ENCODE measurements at regions not wholly inside any gene's neighbourhood (a gene's known extent, or its start where the extent isn't known, plus 50 kb on each side); places are given as distances from the start of the nearest gene placed in this dataset.

DNA sequence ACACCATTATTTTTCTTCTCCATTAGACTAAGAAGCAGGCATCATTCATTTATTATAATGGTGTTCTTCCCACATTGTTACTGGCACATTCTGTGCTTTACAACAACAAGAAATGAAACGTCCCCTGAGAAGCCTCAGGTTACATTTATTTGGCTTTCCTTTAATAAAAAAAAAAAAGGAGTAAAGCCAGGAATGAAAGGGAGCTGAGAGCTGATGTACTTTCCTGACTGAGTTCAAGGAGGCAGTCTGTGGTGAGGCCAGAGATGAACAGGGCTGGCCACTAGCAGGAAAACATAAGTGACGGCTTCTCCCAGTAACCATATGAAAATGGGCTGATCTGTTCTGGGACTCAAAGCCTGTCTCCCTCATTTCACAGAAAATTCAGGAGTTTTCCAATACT lies 742.1 kb downstream of the MAFB start:
- Histone ChIP-seq H3K27me3 (ENCODE audit: insufficient read depth, poor library complexity, severe bottlenecking) (no peaks in the 10 kb centered on the region), H3K27ac (replicated peaks) (no peak overlapping the region), H3K4me3 (replicated peaks; ENCODE audit: insufficient read depth, low read length) (no peak overlapping the region)
- DNase-seq (ENCODE audit: low read depth in 1 of 2, low spot score in 1 of 2), result no peak
- TF ChIP-seq POLR2AphosphoS5 (IDR thresholded peaks at IDR 0.05; ENCODE audit: low read depth) (no peak), GABPA (IDR thresholded peaks at IDR 0.05; ENCODE audit: low read depth) (no peak)
- TF ChIP-seq, protein P1, sequence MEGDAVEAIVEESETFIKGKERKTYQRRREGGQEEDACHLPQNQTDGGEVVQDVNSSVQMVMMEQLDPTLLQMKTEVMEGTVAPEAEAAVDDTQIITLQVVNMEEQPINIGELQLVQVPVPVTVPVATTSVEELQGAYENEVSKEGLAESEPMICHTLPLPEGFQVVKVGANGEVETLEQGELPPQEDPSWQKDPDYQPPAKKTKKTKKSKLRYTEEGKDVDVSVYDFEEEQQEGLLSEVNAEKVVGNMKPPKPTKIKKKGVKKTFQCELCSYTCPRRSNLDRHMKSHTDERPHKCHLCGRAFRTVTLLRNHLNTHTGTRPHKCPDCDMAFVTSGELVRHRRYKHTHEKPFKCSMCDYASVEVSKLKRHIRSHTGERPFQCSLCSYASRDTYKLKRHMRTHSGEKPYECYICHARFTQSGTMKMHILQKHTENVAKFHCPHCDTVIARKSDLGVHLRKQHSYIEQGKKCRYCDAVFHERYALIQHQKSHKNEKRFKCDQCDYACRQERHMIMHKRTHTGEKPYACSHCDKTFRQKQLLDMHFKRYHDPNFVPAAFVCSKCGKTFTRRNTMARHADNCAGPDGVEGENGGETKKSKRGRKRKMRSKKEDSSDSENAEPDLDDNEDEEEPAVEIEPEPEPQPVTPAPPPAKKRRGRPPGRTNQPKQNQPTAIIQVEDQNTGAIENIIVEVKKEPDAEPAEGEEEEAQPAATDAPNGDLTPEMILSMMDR (IDR thresholded peaks at IDR 0.05; ENCODE audit: insufficient read depth, low read length), result no peak
- TF ChIP-seq, protein P2, sequence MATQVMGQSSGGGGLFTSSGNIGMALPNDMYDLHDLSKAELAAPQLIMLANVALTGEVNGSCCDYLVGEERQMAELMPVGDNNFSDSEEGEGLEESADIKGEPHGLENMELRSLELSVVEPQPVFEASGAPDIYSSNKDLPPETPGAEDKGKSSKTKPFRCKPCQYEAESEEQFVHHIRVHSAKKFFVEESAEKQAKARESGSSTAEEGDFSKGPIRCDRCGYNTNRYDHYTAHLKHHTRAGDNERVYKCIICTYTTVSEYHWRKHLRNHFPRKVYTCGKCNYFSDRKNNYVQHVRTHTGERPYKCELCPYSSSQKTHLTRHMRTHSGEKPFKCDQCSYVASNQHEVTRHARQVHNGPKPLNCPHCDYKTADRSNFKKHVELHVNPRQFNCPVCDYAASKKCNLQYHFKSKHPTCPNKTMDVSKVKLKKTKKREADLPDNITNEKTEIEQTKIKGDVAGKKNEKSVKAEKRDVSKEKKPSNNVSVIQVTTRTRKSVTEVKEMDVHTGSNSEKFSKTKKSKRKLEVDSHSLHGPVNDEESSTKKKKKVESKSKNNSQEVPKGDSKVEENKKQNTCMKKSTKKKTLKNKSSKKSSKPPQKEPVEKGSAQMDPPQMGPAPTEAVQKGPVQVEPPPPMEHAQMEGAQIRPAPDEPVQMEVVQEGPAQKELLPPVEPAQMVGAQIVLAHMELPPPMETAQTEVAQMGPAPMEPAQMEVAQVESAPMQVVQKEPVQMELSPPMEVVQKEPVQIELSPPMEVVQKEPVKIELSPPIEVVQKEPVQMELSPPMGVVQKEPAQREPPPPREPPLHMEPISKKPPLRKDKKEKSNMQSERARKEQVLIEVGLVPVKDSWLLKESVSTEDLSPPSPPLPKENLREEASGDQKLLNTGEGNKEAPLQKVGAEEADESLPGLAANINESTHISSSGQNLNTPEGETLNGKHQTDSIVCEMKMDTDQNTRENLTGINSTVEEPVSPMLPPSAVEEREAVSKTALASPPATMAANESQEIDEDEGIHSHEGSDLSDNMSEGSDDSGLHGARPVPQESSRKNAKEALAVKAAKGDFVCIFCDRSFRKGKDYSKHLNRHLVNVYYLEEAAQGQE (IDR thresholded peaks at IDR 0.05; ENCODE audit: insufficient replicate concordance, low read depth), result no peak

DNA sequence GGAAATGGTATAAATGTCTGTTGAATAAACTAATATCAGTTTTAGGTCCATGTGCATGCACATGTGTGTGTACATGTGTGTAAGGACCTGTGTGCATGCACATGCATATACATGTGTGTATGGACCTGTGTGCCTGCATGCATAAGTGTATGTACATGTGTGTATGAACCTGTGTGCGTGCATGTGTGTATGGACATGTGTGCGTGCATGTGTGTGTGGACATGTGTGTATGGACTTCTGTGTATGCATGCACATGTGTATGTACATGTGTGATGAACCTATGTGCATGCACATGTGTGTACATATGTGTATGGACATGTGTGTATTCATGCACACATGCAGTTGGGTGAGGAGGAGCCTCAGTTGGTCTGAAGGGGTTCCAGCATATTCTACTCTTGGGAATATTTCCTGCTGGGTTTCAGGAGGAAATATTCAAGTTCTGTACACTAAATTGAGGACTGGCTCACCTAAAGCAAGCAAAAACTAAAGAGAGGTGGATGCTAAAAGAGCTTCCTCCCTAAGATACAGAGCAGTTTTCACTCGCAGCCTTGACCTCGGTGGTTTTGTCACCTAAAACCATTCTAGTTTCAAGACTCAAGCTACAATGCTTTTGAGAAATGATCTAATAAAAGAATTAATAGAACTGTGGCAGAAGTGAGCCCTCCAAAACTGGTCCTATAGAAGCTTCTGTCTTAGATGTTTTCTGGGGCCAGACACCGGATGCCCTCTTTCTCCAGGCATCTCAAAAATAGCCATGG lies 742.8 kb downstream of the MAFB start:
- Histone ChIP-seq H3K27me3 (ENCODE audit: insufficient read depth, poor library complexity, severe bottlenecking) (no peaks in the 10 kb centered on the region), H3K4me3 (replicated peaks; ENCODE audit: insufficient read depth, low read length) (no peak overlapping the region), H3K27ac (replicated peaks) (no peak overlapping the region)
- TF ChIP-seq GABPA (IDR thresholded peaks at IDR 0.05; ENCODE audit: low read depth) (no peak), SPI1 (IDR thresholded peaks at IDR 0.05; ENCODE audit: borderline replicate concordance, low read depth) (no peak), POLR2AphosphoS5 (IDR thresholded peaks at IDR 0.05; ENCODE audit: low read depth) (no peak)
- TF ChIP-seq, protein P2 (IDR thresholded peaks at IDR 0.05; ENCODE audit: insufficient replicate concordance, low read depth), result no peak
- TF ChIP-seq, protein P1 (IDR thresholded peaks at IDR 0.05; ENCODE audit: insufficient read depth, low read length), result no peak
- DNase-seq (ENCODE audit: low read depth in 1 of 2, low spot score in 1 of 2), result no peak

DNA sequence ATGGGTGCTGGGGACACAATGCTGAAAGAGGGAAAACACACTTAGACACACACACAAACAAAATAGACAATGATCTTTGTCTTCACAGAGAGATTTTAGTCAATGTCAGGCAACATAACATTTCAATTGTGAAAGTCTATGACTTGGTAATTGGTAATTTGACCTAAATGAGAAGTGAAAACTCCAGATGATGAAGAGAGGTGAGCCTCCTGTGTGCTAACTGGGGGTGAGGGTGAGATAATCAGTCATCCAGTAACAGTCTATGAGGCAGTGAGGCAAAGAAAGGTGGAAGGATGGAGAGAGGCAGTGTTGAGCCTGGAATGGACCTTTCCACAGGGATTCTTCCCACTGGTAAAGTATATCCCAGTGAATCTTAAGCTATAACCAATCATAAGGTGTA lies 744.2 kb downstream of the MAFB start:
- DNase-seq (ENCODE audit: low read depth in 1 of 2, low spot score in 1 of 2), result no peak
- Histone ChIP-seq H3K4me3 (replicated peaks; ENCODE audit: insufficient read depth, low read length) (no peak overlapping the region), H3K27ac (replicated peaks) (no peak overlapping the region), H3K27me3 (ENCODE audit: insufficient read depth, poor library complexity, severe bottlenecking) (no peaks in the 10 kb centered on the region)
- TF ChIP-seq SPI1 (IDR thresholded peaks at IDR 0.05; ENCODE audit: borderline replicate concordance, low read depth), result no peak

DNA sequence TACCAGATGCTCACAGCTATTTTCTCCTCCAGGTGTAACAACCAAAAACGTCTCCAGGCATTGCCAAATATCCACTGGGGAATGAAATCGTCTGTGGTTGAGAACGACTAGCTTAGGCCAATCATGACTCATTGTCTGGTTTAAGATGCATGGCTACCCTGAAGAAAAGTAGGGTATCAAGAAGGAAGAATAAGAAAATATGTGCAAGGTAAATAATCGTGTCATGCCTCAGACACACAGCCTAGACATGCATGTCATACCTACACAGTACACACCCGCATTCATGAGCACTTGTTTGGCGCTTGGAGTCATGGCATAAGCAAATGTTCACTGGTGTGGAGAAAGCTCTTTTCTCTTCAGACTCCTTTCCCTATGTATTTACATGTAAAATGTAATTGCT lies 745.7 kb downstream of the MAFB start:
- no peaks in the 10 kb centered on the region for H3K27me3 ChIP-seq (ENCODE audit: insufficient read depth, poor library complexity, severe bottlenecking)
- TF ChIP-seq, protein P1 (IDR thresholded peaks at IDR 0.05; ENCODE audit: insufficient read depth, low read length), result no peak
- no peak for TF ChIP-seq POLR2AphosphoS5 (IDR thresholded peaks at IDR 0.05; ENCODE audit: low read depth)
- TF ChIP-seq GABPA (IDR thresholded peaks at IDR 0.05; ENCODE audit: low read depth), result no peak
- TF ChIP-seq SPI1 (IDR thresholded peaks at IDR 0.05; ENCODE audit: borderline replicate concordance, low read depth), result no peak
- TF ChIP-seq, protein P2 (IDR thresholded peaks at IDR 0.05; ENCODE audit: insufficient replicate concordance, low read depth), result no peak
- no peak overlapping the region for H3K4me3 ChIP-seq (replicated peaks; ENCODE audit: insufficient read depth, low read length)
- no peak for DNase-seq (ENCODE audit: low read depth in 1 of 2, low spot score in 1 of 2)
- H3K27ac ChIP-seq (replicated peaks), result no peak overlapping the region
